H1 (cell line): ENCODE measurements at regions not wholly inside any gene's neighbourhood (a gene's known extent, or its start where the extent isn't known, plus 50 kb on each side); places are given as distances from the start of the nearest gene placed in this dataset.

ENCODE experiments used
- CEBPB ChIP-seq: IDR thresholded peaks from 2 replicates; pipeline ENCODE4 v1.6.1; 2012; ENCODE audit warnings: low read depth, low read length
- CTCF ChIP-seq, 3 experiments: IDR thresholded peaks; 1 replicate in 2 of 3; 2 replicates in 1 of 3; pipeline versions ENCODE4 v1.5.1 to v1.6.1; 2011; ENCODE audit warnings: low read length in 3 of 3, mild to moderate bottlenecking in 3 of 3, inconsistent platforms in 2 of 3, low read depth in 1 of 3, moderate library complexity in 1 of 3; ENCODE audit not compliant: insufficient read depth in 1 of 3; ENCODE audit errors: control extremely low read depth in 1 of 3
- MAX ChIP-seq: IDR thresholded peaks from 2 replicates; pipeline ENCODE4 v1.6.1; 2012; ENCODE audit warnings: inconsistent platforms
- POLR2A ChIP-seq, 2 experiments: IDR thresholded peaks; 1 replicate in 1 of 2; 2 replicates in 1 of 2; pipeline ENCODE4 v1.6.1; 2011; ENCODE audit warnings: low read depth in 2 of 2, low read length in 2 of 2, mild to moderate bottlenecking in 2 of 2; ENCODE audit errors: control extremely low read depth in 1 of 2
- RFX5 ChIP-seq: IDR thresholded peaks from 2 replicates; pipeline ENCODE4 v1.6.1; 2011; ENCODE audit warnings: low read depth, low read length, improper control_type of control experiment, borderline replicate concordance
- RXRA ChIP-seq: IDR thresholded peaks from 2 replicates; pipeline ENCODE4 v1.6.1; 2011; ENCODE audit warnings: low read depth, mild to moderate bottlenecking, low read length, moderate library complexity; ENCODE audit not compliant: insufficient read depth
- SP1 ChIP-seq: IDR thresholded peaks from 2 replicates; pipeline ENCODE4 v1.6.1; 2011; ENCODE audit warnings: low read depth, low read length
- SP2 ChIP-seq: IDR thresholded peaks from 2 replicates; pipeline ENCODE4 v1.6.1; 2012; ENCODE audit warnings: mild to moderate bottlenecking, low read length, inconsistent platforms
- TBP ChIP-seq: IDR thresholded peaks from 2 replicates; pipeline ENCODE4 v1.6.1; 2011; ENCODE audit warnings: low read depth, low read length, improper control_type of control experiment
- ZNF274 ChIP-seq: IDR thresholded peaks from 2 replicates; pipeline ENCODE4 v1.7.0; 2012; ENCODE audit warnings: low read length, borderline replicate concordance; ENCODE audit errors: extremely low read depth

- TF ChIP-seq CTCF (IDR thresholded peaks at IDR 0.05; ENCODE audit: control extremely low read depth in 1 of 3, insufficient read depth in 1 of 3, low read depth in 1 of 3, low read length in 3 of 3), result no peak
- no peak for TF ChIP-seq SP1
- no peak for TF ChIP-seq SP2
- TF ChIP-seq RXRA, result no peak
- no peak for TF ChIP-seq POLR2A (IDR thresholded peaks at IDR 0.05; ENCODE audit: control extremely low read depth in 1 of 2, low read depth in 2 of 2, low read length in 2 of 2)
- TF ChIP-seq MAX, result no peak
- no peak for TF ChIP-seq ZNF274
- TF ChIP-seq RFX5, result no peak
- no peak for TF ChIP-seq TBP
- no peak for TF ChIP-seq CEBPB
These were observed 344.9 kb downstream of the ZNF326 start for GRCh38 chr1:90339811-90340210.
